ENCODE measurements at regions not wholly inside any gene's neighbourhood (a gene's known extent, or its start where the extent isn't known, plus 50 kb on each side); places are given as distances from the start of the nearest gene placed in this dataset.

DNA sequence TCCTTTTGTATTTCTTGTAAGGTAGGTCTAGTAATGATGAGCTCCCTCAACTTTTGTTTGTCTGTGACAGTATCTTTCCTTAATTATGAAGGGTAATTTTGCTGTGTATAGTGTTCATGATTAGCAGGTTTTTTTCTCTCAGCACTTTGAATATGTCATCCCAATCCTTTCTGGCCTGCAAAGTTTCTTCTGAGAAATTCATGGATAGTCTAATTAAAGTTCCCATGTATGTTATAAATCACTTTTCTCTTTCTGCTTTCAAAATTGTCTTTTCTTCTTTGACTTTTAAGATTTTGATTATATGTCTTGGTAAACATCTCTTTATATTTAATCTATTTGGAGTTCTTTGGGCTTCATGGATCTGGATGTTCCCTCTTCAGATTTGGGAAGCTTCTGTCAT is 54.3 kb upstream of the ZKSCAN2 start:
- TF ChIP-seq CTCF (IDR thresholded peaks at IDR 0.05; ENCODE audit: insufficient read depth, low read depth, low read length) (no peak), EZH2 (IDR thresholded peaks at IDR 0.05; ENCODE audit: insufficient read depth, low read length) (no peak)

All from astrocyte (in vitro differentiated cells and primary cell).